Right renal pelvis (tissue), 4 donors: ENCODE measurements at regions not wholly inside any gene's neighbourhood (a gene's known extent, or its start where the extent isn't known, plus 50 kb on each side); places are given as distances from the start of the nearest gene placed in this dataset.

ENCODE experiments used
- DNase-seq, 4 donors: peaks; one replicate each; pipeline ENCODE4 v3.0.0-alpha.2; 2013; ENCODE audit warnings: low read depth in 4 of 4, low spot score in 3 of 4, missing footprints in 1 of 4

GRCh38 chr2:193988784-193989183, 1668.2 kb upstream of the SLC39A10 start:
- DNase-seq, result no peak

GRCh38 chr2:193985272-193985671, 1671.8 kb upstream of the SLC39A10 start:
- DNase-seq, result no peak

DNA sequence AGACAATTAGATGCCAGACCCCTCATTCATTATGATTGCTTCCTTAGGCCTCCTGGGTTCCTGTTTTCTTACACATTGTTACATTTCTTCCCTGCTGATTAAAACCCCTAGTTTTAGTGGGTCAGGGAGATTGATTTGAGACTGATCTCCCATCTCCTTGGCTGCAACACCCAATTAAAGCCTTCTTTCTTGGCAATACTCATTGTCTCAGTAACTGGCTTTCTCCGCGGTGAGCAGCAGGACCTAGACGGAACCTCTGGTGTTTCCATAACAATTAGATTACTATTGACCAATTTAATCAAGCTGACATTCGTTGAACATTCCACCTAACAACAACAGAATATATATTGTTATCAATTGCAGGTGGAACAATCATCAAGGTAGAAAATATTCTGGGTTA, 1676.4 kb upstream of the SLC39A10 start:
- no peak for DNase-seq

- DNase-seq, result no peak
Observed at GRCh38 chr2:193973781-193974180, 1683.2 kb upstream of the SLC39A10 start.

GRCh38 chr2:193966590-193966989, 1690.4 kb upstream of the SLC39A10 start:
- DNase-seq, result no peak

DNA sequence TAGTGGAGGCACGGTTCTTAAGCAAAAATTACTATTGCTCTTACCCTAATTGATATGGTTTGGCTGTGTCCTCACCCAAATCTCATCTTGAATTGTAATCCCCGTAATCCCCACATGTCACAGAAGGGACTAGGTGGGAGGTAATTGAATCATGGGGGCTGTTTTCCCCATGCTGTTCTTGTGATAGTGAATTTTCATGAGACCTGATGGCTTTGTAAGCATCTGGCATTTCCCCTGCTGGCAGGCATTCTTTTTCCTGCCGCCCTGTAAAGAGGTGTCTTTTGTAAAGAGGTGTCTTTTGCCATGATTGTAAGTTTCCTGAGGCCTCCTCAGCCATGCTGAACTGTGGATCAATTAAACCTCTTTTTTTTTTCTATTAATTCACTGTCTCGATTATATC, 1691.8 kb upstream of the SLC39A10 start:
- DNase-seq, result no peak

DNA sequence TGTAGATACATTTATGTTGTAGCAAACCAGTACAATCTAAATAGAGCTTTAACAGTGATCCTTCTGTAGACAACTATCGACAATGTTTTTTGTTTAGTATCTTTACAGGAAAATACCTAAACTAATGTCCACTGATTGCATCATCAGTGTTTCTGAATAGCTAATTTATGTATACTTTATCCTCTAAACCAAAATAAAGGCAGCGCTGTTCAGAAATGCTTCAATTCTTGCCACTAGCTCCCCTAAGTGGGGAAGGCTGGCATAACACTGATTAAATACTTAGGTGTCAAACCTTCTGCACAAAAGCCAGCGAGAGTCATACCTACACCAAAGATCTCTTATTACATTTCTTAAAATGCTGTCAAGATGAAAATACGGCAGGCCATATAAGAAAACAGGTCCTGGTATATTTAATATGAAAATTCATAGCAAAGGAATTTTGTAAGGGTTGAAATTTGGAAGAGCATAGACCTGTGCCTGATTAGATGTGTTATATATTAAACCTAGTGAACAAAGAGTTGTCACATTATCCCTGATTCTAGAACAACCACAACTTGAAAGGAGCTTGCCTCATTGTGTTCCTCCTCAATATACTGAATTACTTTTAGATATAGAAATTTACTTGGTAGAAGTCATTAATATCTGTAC, 1693.4 kb upstream of the SLC39A10 start:
- no peak for DNase-seq

DNA sequence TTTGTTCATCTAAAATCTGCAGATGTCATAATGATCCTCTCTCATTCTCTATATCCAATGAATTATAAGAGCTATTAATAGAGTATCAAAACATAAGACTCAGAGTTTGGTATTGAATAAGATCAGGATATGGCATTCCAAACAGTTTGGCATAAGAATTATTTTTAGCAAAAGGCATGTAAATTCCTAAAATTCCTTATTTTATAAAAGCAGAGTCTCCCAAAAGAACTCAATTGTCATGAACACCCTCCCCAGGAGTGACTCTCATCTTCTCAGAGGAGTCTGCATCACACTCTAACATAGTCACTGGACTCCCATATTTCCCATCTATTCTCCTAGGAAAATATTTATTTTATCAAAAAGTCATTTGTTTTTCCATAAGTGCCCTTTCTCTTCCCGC, 1710.2 kb upstream of the SLC39A10 start:
- DNase-seq, result no peak

DNA sequence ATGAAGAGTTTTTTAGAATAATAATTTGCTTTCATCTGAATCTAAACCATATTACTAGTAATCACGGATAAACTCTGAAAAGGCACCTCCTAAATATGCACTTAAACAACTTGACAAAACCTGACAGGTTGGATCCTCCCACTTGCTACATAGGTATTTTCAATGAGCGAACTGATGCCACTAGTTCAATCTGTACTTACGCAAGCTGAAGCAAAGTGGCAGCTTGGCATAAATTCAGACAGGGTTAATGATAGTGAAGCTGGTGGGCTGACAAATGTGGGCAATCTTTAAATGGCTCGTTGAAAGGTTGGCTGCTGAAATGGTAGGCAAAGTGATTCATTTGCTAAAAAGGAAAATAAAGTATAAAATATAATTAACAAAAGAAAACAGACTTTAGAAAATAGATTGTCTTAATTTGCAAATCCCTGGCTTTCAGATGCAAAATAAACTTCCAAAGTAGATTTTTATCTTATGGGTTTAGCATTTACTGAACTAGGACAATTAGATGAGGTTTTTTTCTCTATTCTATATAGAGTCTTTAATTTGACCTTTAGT, 1713.5 kb upstream of the SLC39A10 start:
- DNase-seq, result no peak

DNA sequence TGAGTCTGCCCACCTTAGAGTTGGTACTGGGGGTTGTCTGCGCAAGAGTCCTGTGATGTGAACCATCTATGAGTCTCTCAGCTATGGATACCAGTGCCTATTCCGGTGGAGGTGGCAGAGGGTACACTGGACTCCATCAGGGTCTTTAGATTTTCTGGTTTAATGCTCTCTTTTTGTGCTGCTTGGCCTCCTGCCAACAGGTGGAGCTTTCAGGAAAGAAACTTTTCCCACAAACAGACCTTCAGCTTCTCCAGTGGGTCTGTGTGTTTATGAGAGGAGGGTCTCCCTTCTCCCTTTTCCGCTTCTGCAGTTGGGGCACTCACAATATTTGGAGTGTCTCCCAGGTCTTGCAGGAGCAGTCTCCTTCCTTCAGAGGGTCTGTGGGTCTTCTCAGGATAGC, 1721.9 kb upstream of the SLC39A10 start:
- no peak for DNase-seq

DNA sequence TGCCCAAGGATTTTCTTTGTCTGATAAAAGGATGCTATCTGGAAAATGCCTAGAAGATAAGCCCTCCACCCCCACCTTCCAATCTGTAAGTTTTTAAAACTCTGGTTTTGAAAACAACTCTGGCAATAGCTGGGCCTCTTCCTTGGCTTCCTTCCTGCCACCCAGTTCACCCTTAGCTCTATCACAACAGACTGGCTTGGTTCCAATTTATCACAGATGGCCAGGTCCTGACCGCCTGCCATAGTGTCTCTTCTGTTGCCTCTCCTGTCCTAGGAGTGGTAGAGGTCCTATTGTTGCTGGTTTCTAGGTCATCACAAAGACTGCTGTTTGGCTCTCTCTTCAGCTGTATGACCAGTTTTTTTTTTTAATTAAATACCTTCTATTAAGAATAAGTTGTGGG, 1727.9 kb upstream of the SLC39A10 start:
- DNase-seq, result no peak

DNA sequence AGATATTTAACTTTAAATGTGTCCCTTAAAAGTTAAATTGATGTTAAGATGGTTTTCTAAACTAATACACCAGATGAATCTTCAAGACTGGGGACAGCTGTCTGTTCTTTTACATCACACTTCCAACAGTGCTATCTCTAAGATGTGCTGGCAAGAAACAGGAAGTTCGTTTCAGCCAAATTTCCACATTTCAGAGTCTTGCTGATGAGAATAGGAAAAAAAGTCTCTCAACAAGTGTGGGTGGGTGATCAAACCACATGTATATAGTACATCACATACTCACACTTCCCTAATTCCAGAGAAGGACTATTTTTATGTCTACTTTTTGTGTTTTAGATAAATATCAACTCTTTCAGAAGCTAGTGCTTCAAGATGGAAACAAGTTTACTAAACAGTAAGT, 1712.8 kb upstream of the TMEFF2 start:
- no peak for DNase-seq

GRCh38 chr2:193900292-193900691, 1705.6 kb upstream of the TMEFF2 start:
- DNase-seq, result no peak

DNA sequence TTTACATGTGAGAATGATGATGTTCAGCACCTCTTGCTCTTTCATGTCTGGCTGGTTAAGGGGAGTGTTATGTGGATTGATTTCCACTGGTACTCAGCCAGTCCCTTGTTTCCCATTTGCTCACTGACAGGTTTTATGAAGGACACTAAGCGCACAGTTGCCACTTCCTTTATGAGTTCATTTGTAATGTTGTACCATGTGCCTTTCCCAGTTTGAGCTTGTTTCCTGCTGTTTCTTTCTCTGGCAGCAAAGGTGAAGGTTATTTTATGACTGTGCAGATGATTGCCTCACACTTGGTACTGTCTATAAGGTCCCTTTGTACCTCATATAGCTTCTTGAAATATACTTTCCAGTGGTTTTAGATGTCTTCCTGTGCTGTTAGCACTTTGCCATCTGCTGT, 1700.5 kb upstream of the TMEFF2 start:
- DNase-seq, result no peak

- DNase-seq, result no peak
Observed at GRCh38 chr2:193894081-193894480, 1699.3 kb upstream of the TMEFF2 start.

- no peak for DNase-seq
Observed at GRCh38 chr2:193891023-193891422, 1696.3 kb upstream of the TMEFF2 start.

DNA sequence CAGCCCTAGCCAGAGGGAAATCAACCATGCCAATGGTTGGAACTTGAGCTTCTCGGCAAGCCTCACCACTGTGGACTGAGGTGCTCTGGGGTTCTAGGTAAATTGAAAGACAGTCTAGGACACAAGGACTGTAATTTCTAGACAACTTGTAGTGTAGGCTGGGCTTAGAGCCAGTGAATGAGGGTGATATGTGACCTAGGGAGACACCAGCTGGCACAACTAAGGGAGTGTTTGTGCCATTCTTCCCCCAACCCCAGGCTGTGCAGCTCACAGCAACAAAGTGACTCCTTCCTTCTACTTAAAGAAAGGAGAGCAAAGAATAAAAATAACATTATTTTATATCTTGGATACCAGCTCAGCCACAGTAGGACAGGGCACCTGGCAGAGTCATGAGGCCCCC, 1690.7 kb upstream of the TMEFF2 start:
- DNase-seq, result no peak

DNA sequence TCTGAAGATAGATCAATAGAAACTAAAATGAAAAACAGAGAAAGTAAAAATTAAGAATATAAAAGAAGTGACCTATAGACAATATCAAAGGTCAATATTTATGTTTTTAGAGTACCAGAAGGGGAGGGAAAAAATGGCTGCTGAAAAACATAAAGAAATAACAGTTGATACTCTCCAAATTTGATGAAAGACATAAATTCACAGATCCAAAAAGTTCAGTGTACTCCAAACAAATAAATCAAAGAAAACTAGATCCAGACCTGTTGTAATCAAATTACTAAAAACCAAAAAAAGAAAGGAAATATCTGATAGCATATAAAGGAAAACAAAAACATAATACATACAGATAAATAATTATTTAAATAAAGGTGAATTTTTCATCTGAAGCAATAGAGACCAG, 1689.1 kb upstream of the TMEFF2 start:
- DNase-seq, result no peak

DNA sequence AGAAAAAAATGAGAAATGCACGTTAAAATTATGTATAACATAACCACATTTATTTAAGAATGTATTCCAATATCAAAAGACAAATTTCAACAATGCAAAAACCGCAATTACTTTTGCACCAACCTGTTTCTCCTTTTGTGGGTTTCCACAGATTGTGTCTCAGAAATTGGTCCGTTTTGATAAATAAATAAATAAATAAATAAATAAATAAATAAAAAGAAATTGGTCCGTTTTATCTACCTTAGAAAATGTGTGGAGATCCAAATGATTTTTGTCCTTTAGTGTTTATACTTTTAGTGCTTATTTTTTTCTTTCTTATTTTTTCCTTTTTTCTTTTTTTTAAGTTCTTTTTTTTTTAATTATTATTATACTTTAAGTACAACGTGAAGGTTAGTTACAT, 1682.2 kb upstream of the TMEFF2 start:
- DNase-seq, result no peak

- no peak for DNase-seq
Observed at GRCh38 chr2:193869564-193869963, 1674.8 kb upstream of the TMEFF2 start.

DNA sequence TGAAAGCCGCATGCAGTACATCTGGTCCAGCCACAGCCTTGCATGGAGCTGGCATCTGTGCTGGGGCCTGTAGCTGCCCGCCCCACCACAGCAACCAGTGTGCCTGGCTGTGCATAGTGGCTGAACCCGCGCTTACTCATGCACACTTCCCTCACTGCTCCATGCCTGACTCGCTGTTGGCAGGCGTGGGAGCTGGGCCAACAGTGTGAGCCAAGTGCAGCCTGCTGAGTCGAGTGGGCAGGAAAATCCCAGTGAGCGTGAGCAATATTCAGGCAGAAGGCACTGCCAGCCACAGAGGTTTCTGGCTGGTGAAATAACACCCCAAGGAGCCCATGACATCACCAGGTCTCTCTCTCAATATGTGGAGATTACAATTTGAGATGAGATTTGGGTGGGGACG, 1674.1 kb upstream of the TMEFF2 start:
- DNase-seq, result no peak

GRCh38 chr2:193868132-193868531, 1673.4 kb upstream of the TMEFF2 start:
- DNase-seq, result no peak

DNA sequence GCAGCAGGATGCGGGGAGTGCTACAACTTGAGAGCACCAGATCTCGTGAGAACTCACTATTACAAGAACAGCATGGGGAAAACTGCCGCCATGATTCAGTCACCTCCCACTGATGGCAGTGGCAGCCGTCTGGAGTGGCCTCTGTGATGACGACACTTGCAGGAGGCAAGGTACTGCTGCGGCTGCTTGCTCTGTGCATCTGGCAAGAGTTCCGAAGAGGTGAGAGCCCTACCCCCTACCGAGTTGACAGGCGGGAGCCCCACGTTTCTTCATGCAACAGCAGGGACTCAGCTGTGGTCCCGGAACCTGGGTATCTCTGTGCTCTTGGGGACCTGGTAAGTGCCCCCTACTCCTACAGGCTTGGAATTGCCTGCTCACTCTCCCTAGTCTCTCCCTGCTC, 1672.7 kb upstream of the TMEFF2 start:
- DNase-seq, result no peak
